DMS79 (cell line): ENCODE measurements at regions not wholly inside any gene's neighbourhood (a gene's known extent, or its start where the extent isn't known, plus 50 kb on each side); places are given as distances from the start of the nearest gene placed in this dataset.
"Not testable (repeated sequence)": the region's sequence is repeated elsewhere in the genome, so short reads cannot be mapped to it uniquely, and the experiment has no call there.

ENCODE experiments used
- DNase-seq: peaks from one replicate; lab custom pipeline; 2025; lab: John Stamatoyannopoulos, UW

- not testable (repeated sequence) for DNase-seq
These were observed 56.8 kb downstream of the ATP6V0E2 start for GRCh38 chr7:149930374-149931068.

GRCh38 chr7:149933776-149934175 lies 60.0 kb downstream of the ATP6V0E2 start:
- not testable (repeated sequence) for DNase-seq

DNA sequence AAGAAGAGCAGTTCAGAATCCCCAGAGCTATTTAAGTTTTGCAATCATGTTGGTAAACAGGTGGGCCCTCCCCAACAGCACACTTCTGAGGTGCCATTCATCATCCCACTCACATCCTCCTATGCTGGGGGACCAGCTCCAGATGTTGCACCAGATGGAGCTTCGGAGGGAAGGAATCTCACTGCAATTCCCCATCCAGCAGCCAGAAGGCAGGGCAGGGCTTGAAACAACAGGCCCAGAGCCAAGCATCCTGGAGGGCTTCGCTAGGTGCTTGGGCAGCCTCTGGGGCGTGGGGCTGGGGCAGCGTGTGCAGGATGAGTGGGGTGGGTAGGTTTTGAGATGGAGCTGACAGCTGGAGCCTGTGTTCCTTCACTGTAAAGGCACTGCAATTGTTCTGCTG lies 73.6 kb downstream of the ATP6V0E2 start:
- DNase-seq, result not testable (repeated sequence)

- DNase-seq, result not testable (repeated sequence)
These were observed 74.7 kb downstream of the ATP6V0E2 start for GRCh38 chr7:149948444-149948843.

DNA sequence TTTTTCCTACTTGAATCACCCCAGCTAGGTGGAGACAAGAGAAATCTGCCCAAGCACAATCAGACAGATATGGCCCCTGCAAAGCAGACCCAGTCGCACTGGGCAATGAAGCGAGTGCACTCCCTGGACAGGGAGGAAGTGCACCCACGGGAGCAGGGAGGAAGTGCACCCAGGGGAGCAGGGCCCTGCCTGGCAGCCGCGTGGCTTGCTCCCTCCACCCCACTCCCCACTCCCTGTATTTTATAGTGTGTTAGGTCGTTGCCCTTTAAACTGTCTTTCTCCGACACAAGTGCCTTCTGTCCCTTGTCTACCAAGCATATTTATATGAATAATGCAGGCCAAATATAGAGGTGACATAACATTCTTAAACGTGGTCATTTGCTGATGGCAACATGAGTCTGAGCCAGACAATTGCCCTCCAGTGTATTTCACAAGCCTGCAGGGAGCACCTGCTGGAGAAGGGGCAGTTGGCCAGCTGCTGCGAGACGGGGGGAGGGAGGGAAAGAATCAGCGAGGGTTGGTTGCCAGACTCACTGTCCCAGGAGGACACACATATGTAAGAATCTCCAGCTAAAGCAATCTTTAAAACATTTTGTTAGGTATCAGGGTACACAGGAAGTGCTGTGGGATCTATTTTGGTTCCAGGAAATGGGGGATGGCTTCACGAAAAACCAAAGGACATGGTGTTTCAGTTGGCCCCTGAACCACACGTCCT lies 76.3 kb downstream of the ATP6V0E2 start:
- not testable (repeated sequence) for DNase-seq

DNA sequence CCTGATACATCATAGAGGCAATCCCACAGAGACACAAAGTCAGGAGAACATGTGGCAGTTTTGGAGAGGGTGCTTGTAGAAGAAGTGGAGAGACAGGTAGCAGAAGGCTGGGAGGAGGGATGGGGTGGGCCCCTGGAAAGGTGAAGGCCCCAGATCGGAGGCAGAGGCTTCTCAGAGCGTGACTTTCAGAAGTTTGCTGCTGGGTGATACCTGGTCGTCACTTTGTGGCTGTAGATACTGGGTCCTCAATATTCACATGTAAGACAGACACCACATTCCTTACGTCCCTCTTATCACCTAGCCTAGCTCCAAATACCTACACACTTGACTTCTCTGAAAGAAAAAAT lies 76.8 kb downstream of the ATP6V0E2 start:
- DNase-seq, result not testable (repeated sequence)

- not testable (repeated sequence) for DNase-seq
These were observed 77.8 kb downstream of the ATP6V0E2 start for GRCh38 chr7:149951579-149951978.

DNA sequence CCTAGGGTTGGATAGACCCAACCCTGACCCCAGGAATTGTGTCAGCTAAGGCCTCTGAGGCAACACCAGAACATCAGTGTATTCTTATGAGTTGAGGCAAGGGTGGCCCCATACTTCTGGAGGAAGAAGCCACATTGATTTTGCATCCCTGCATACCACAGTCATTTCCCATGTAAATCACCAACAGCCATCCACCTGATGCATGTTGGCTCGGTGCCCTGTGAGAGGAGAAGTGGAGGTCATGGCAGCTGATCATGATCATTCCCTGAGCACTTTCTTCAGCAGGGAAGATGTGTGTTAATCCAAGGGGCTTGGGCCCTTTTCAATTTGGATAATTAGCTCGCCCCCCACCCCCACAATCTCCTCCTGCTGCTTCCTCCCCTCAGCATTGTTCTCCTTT lies 85.1 kb downstream of the ATP6V0E2 start:
- DNase-seq, result not testable (repeated sequence)

GRCh38 chr7:149960863-149961262 lies 87.1 kb downstream of the ATP6V0E2 start:
- not testable (repeated sequence) for DNase-seq

GRCh38 chr7:149961878-149962277 lies 88.1 kb downstream of the ATP6V0E2 start:
- DNase-seq, result not testable (repeated sequence)

DNA sequence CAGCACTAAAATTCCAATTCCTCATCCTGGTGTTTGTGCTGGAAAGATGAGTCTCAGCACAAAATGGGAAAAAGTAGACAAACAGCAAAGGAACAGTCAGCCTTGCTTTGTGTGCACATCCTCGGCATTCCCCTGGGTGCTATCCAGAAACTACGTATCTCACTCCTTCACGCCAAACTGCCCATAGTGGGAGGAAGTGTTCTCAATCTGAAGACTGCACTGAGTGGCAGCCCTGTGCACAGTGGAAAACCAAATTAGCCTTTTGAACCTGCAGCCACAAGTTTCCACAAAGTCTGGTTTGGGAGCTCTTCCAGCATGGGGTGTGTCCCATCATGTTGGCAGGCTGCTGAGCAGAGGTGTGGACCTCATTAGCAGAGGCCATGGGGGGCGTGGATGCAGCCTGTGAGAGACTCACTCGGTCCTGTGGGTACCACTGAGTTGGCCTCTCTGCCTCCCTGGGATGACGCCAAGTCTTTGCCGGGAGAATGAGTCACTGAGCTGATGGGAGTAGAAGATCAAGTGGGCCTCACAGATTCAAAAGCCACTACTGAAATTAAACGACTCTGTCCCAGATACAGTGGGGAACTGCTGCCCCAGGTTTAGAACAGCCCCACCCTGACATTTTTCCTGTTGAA lies 89.0 kb downstream of the ATP6V0E2 start:
- DNase-seq, result not testable (repeated sequence)

DNA sequence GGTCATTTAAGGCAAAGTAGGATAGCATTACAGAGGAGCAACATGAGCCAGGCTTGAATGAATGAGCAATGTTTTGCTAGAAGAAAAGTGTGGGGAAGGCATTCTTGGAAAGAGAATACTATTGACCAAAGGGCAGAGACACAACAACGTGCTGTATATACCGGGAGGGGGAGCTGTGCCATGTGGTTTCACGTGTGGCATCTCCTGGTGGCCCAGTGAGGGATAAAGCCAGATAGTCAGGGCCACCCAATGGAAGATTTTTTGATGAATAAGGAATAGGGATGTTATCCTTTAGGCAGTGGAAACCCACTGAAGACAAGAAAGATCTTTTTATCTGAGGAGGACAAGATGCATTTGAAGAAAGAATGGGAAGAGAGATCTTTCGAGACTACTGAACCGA lies 90.2 kb downstream of the ATP6V0E2 start:
- not testable (repeated sequence) for DNase-seq

GRCh38 chr7:149966444-149966843 lies 92.7 kb downstream of the ATP6V0E2 start:
- DNase-seq, result not testable (repeated sequence)

- not testable (repeated sequence) for DNase-seq
These were observed 99.2 kb downstream of the ATP6V0E2 start for GRCh38 chr7:149972977-149973376.

- not testable (repeated sequence) for DNase-seq
These were observed 99.9 kb downstream of the ATP6V0E2 start for GRCh38 chr7:149973681-149974080.

- not testable (repeated sequence) for DNase-seq
These were observed 101.8 kb downstream of the ATP6V0E2 start for GRCh38 chr7:149975608-149976007.

DNA sequence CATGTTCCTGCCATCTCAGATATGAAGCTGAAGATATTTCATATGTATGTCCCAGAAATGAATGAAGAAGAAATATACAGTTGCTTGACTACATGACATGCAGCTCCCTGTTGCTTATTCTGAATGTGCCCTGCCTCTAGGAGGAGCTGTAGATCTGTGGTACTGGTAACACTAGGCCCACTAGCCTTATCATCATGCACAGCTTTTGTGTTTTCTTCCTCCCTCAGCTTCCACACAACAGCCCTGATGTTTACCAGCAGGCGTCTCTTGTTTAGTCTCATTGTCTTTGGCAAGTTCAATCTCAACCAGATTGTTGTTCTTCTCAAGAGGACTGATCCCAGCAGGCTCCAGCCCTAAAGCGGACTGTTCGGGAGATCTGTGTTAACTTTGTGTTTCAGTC lies 104.8 kb downstream of the ATP6V0E2 start:
- not testable (repeated sequence) for DNase-seq

- DNase-seq, result not testable (repeated sequence)
These were observed 105.2 kb downstream of the ATP6V0E2 start for GRCh38 chr7:149978944-149979343.

DNA sequence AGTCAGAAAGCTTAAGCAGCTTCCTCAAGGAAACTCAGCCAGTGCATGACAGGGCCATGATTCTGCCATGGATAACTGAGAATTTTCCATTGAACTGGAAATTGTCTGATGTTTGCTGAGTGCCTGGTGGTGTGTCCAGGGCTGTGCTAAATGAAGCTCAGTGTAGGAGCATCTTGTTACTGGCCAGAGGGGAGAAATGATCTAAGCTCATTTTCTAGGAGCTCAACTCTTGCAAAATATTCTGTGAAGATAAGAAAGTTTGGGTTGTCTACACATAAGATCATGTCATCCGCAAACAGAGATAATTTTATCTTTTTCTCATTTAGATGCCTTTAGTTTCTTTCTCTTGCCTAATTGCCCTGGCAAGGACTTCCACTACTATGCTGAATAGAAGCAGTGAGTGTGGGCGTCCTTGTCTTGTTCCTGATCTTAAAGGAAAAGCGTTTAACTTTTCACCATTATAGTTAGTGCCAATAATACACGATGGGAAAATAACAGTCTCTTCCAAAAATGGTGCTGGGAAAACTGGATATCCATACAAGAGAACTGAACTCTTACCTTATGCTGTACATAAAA lies 108.9 kb downstream of the ATP6V0E2 start:
- not testable (repeated sequence) for DNase-seq

DNA sequence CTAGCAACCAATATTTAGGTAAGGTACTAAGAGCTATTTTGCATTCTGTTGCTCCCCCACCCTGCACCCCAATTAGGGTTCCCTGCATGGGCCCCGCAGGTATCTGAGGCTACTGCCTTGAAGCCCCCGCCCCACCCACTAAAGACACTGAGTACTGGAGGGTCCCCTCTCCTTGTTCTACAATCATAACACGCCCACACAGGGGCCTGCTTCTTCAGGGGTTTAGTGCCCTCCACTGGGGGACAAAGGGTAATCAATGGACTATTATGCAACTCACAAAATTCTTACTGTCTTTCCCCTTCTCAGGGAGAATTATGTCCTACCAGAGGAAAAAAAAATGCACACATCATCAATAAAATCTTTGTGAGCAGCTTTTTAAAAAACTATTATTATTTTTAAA lies 113.1 kb downstream of the ATP6V0E2 start:
- DNase-seq, result not testable (repeated sequence)

GRCh38 chr7:149991652-149992302 lies 118.0 kb downstream of the ATP6V0E2 start:
- DNase-seq, result not testable (repeated sequence)

- not testable (repeated sequence) for DNase-seq
These were observed 118.6 kb downstream of the ATP6V0E2 start for GRCh38 chr7:149992366-149992765.
